GM19193 (cell line): ENCODE measurements at regions not wholly inside any gene's neighbourhood (a gene's known extent, or its start where the extent isn't known, plus 50 kb on each side); places are given as distances from the start of the nearest gene placed in this dataset.

Experiments
- POLR2A ChIP-seq: IDR thresholded peaks from 4 replicates; pipeline ENCODE4 v1.6.1; 2011; ENCODE audit not compliant: insufficient read depth, insufficient read length; ENCODE audit errors: extremely low read depth

- no peak for TF ChIP-seq POLR2A
These were observed 64.7 kb downstream of the MRPL36 start for GRCh38 chr5:1734908-1735289.

GRCh38 chr5:1734271-1734907 is 65.2 kb downstream of the MRPL36 start:
- no peak for TF ChIP-seq POLR2A

GRCh38 chr5:1733369-1733768 is 66.3 kb downstream of the MRPL36 start:
- TF ChIP-seq POLR2A, result no peak

- TF ChIP-seq POLR2A, result no peak
These were observed 66.7 kb downstream of the MRPL36 start for GRCh38 chr5:1732945-1733344.

- TF ChIP-seq POLR2A, result no peak
These were observed 67.2 kb downstream of the MRPL36 start for GRCh38 chr5:1732238-1732941.

- no peak for TF ChIP-seq POLR2A
These were observed 68.5 kb downstream of the MRPL36 start for GRCh38 chr5:1731091-1731639.

GRCh38 chr5:1730487-1730847 is 69.2 kb downstream of the MRPL36 start:
- TF ChIP-seq POLR2A, result no peak

- TF ChIP-seq POLR2A, result no peak
These were observed 69.8 kb downstream of the MRPL36 start for GRCh38 chr5:1729641-1730486.

GRCh38 chr5:1728846-1729245 is 70.8 kb downstream of the MRPL36 start:
- TF ChIP-seq POLR2A, result no peak

- no peak for TF ChIP-seq POLR2A
These were observed 72.1 kb downstream of the MRPL36 start for GRCh38 chr5:1727571-1727970.

GRCh38 chr5:1726956-1727355 is 72.7 kb downstream of the MRPL36 start:
- no peak for TF ChIP-seq POLR2A

- TF ChIP-seq POLR2A, result no peak
These were observed 73.2 kb downstream of the MRPL36 start for GRCh38 chr5:1726469-1726865.

- no peak for TF ChIP-seq POLR2A
These were observed 73.8 kb downstream of the MRPL36 start for GRCh38 chr5:1725641-1726468.

- no peak for TF ChIP-seq POLR2A
These were observed 74.6 kb downstream of the MRPL36 start for GRCh38 chr5:1724822-1725602.
